H9 (cell line): ENCODE measurements at regions not wholly inside any gene's neighbourhood (a gene's known extent, or its start where the extent isn't known, plus 50 kb on each side); places are given as distances from the start of the nearest gene placed in this dataset.

Experiments used
- DNase-seq: peaks from one replicate; pipeline ENCODE4 v3.0.0-alpha.2; 2017
- H2AFZ ChIP-seq: one replicate; pipeline ENCODE4 v1.6.1; 2013; ENCODE audit warnings: mild to moderate bottlenecking, low read length, control low read depth, moderate library complexity
- H2AK5ac ChIP-seq: 2 replicates; pipeline ENCODE4 v1.6.1; 2013; ENCODE audit warnings: low read length, control low read depth, mixed read lengths; ENCODE audit not compliant: insufficient read length
- H2BK120ac ChIP-seq: one replicate; pipeline ENCODE4 v1.6.1; 2013; ENCODE audit warnings: low read depth, mild to moderate bottlenecking, low read length, control low read depth, inconsistent platforms; ENCODE audit not compliant: poor library complexity, severe bottlenecking
- H2BK12ac ChIP-seq: 2 replicates; pipeline ENCODE4 v1.6.1; 2013; ENCODE audit warnings: low read length, control low read depth, mixed read lengths, low read depth; ENCODE audit not compliant: insufficient read length
- H2BK15ac ChIP-seq: 2 replicates; pipeline ENCODE4 v1.6.1; 2013; ENCODE audit warnings: low read depth, low read length, control low read depth
- H2BK20ac ChIP-seq: one replicate; pipeline ENCODE4 v1.6.1; 2013; ENCODE audit warnings: low read depth, mild to moderate bottlenecking, low read length, control low read depth, inconsistent platforms; ENCODE audit not compliant: poor library complexity, severe bottlenecking
- H2BK5ac ChIP-seq: 2 replicates; pipeline ENCODE4 v1.6.1; 2013; ENCODE audit warnings: low read length, control low read depth, mixed read lengths; ENCODE audit not compliant: insufficient read length
- H3K14ac ChIP-seq: 2 replicates; pipeline ENCODE4 v1.6.1; 2013; ENCODE audit warnings: low read length, control low read depth; ENCODE audit not compliant: insufficient read depth
- H3K18ac ChIP-seq: 2 replicates; pipeline ENCODE4 v1.6.1; 2013; ENCODE audit warnings: low read depth, mild to moderate bottlenecking, mixed read lengths, low read length, control low read depth; ENCODE audit not compliant: insufficient read length
- H3K23ac ChIP-seq: 2 replicates; pipeline ENCODE4 v1.6.1; 2013; ENCODE audit warnings: low read length, control low read depth, mixed read lengths, low read depth; ENCODE audit not compliant: insufficient read length
- H3K23me2 ChIP-seq: 2 replicates; pipeline ENCODE4 v1.6.1; 2013; ENCODE audit warnings: low read depth, mild to moderate bottlenecking, mixed read lengths, low read length, control low read depth; ENCODE audit not compliant: insufficient read length, poor library complexity, severe bottlenecking
- H3K27ac ChIP-seq: 2 replicates; pipeline ENCODE4 v1.5.1; 2013; ENCODE audit warnings: low read length, control low read depth, mixed read lengths, low read depth; ENCODE audit not compliant: insufficient read length
- H3K27me3 ChIP-seq: 2 replicates; pipeline ENCODE4 v1.6.1; 2013; ENCODE audit warnings: low read length, control low read depth, inconsistent platforms; ENCODE audit not compliant: insufficient read depth
- H3K4ac ChIP-seq: 2 replicates; pipeline ENCODE4 v1.6.1; 2013; ENCODE audit warnings: low read depth, mild to moderate bottlenecking, control low read depth, inconsistent platforms, low read length, moderate library complexity
- H3K4me1 ChIP-seq: 2 replicates; pipeline ENCODE4 v1.6.1; 2013; ENCODE audit warnings: low read length, control low read depth, inconsistent platforms; ENCODE audit not compliant: insufficient read depth
- H3K4me2 ChIP-seq: 2 replicates; pipeline ENCODE4 v1.6.1; 2013; ENCODE audit warnings: low read length, control low read depth, mixed read lengths; ENCODE audit not compliant: insufficient read length, insufficient read depth
- H3K56ac ChIP-seq: 2 replicates; pipeline ENCODE4 v1.6.1; 2013; ENCODE audit warnings: low read depth, mild to moderate bottlenecking, mixed read lengths, low read length, control low read depth; ENCODE audit not compliant: insufficient read length
- H3K79me1 ChIP-seq: 2 replicates; pipeline ENCODE4 v1.6.1; 2013; ENCODE audit warnings: low read depth, mild to moderate bottlenecking, moderate library complexity, low read length, control low read depth, inconsistent platforms; ENCODE audit not compliant: insufficient read depth, poor library complexity, severe bottlenecking
- H3K79me2 ChIP-seq: 2 replicates; pipeline ENCODE4 v1.6.1; 2013; ENCODE audit warnings: low read length, control low read depth, inconsistent platforms; ENCODE audit not compliant: insufficient read depth
- H3K9ac ChIP-seq: 2 replicates; pipeline ENCODE4 v1.6.1; 2013; ENCODE audit warnings: low read length, control low read depth, mixed read lengths; ENCODE audit not compliant: insufficient read length; ENCODE audit errors: extremely low read depth
- H3K9me3 ChIP-seq: one replicate; pipeline ENCODE4 v1.6.1; 2013; ENCODE audit warnings: low read depth, low read length, inconsistent platforms; ENCODE audit not compliant: control insufficient read depth
- H3T11ph ChIP-seq: one replicate; pipeline ENCODE4 v1.6.1; 2013; ENCODE audit warnings: mild to moderate bottlenecking, low read length, control low read depth, inconsistent platforms
- H4K20me1 ChIP-seq: one replicate; pipeline ENCODE4 v1.6.1; 2013; ENCODE audit not compliant: control insufficient read depth, insufficient read length, insufficient read depth
- H4K5ac ChIP-seq: 2 replicates; pipeline ENCODE4 v1.6.1; 2013; ENCODE audit warnings: low read depth, mild to moderate bottlenecking, mixed read lengths, low read length, control low read depth; ENCODE audit not compliant: insufficient read length
- H4K8ac ChIP-seq: replicated peaks from 2 replicates; pipeline ENCODE4 v1.6.1; 2013; ENCODE audit warnings: low read length, control low read depth, mixed read lengths, low read depth; ENCODE audit not compliant: insufficient read length
- H4K91ac ChIP-seq: 2 replicates; pipeline ENCODE4 v1.6.1; 2013; ENCODE audit warnings: low read depth, mild to moderate bottlenecking, moderate library complexity, mixed read lengths, low read length, control low read depth; ENCODE audit not compliant: insufficient read length
- H3K27ac Mint-ChIP-seq, 3 experiments: 2 replicates in 2 of 3; 3 replicates in 1 of 3; pipeline ENCODE4 v1.8.0; 2020 to 2021; ENCODE audit warnings: mixed read lengths in 3 of 3, mild to moderate bottlenecking in 1 of 3, moderate library complexity in 1 of 3
- H3K27me3 Mint-ChIP-seq: 2 replicates; pipeline ENCODE4 v1.8.0; 2021; ENCODE audit warnings: low read depth, mild to moderate bottlenecking, moderate library complexity, mixed read lengths
- H3K36me3 Mint-ChIP-seq, 3 experiments: 2 replicates in 2 of 3; 3 replicates in 1 of 3; pipeline ENCODE4 v1.8.0; 2020 to 2021; ENCODE audit warnings: low read depth in 3 of 3, mixed read lengths in 3 of 3; ENCODE audit not compliant: insufficient read depth in 1 of 3
- H3K4me1 Mint-ChIP-seq, 2 experiments: 2 replicates each; pipeline ENCODE4 v1.8.0; 2020; ENCODE audit warnings: mixed read lengths in 2 of 2
- H3K4me3 Mint-ChIP-seq, 2 experiments: 2 replicates in 1 of 2; 3 replicates in 1 of 2; pipeline ENCODE4 v1.8.0; 2020 to 2021; ENCODE audit warnings: mild to moderate bottlenecking in 2 of 2, mixed read lengths in 2 of 2, moderate library complexity in 1 of 2
- H3K9me3 Mint-ChIP-seq, 2 experiments: 2 replicates in 1 of 2; 3 replicates in 1 of 2; pipeline ENCODE4 v1.8.0; 2020; ENCODE audit warnings: mild to moderate bottlenecking in 2 of 2, mixed read lengths in 2 of 2, moderate library complexity in 1 of 2
- CTCF ChIP-seq: fragments of 200-600 bp; sonication (generic); conservative IDR thresholded peaks from 3 replicates; pipeline ENCODE4 v1.8.0; 2021; ENCODE audit warnings: antibody characterized with exemption, mild to moderate bottlenecking
- WGBS: extraction: QIAGEN DNeasy Blood & Tissue Kit; methylation state at CpG from one replicate; pipeline ENCODE4 v1.1.7; 2013; ENCODE audit warnings: missing lambda C conversion rate, low lambda C conversion rate, mixed read lengths; ENCODE audit not compliant: insufficient read length; ENCODE audit errors: extremely low coverage; 5-methylcytosine and 5-hydroxymethylcytosine counted together

- H3K9me3 ChIP-seq = no peaks in the 10 kb centered on the region
- peaks cover 23 to 51% of the 10 kb centered on the region in 2 experiments for H3K4me1 Mint-ChIP-seq
- H3K23ac ChIP-seq = no peak overlapping the region
- H4K20me1 ChIP-seq = no peaks in the 10 kb centered on the region
- no peak overlapping the region for H2BK20ac ChIP-seq
- no peak overlapping the region for H3K4me2 ChIP-seq
- no peaks in the 10 kb centered on the region for H3K79me1 ChIP-seq
- no peak overlapping the region for H3K18ac ChIP-seq
- H3K4ac ChIP-seq = no peak overlapping the region
- no peak overlapping the region for H3K14ac ChIP-seq
- no peak overlapping the region for H2BK5ac ChIP-seq
- peaks cover 0 to 8% (median 0%) of the 10 kb centered on the region in 3 experiments; a peak in 2 of 7 replicates for H3K36me3 Mint-ChIP-seq
- H3K27ac ChIP-seq = no peak overlapping the region
- H2BK15ac ChIP-seq = no peak overlapping the region
- H3K23me2 ChIP-seq = no peaks in the 10 kb centered on the region
- no peak overlapping the region for H2AFZ ChIP-seq
- H2BK120ac ChIP-seq = no peak overlapping the region
- H3K79me2 ChIP-seq = no peaks in the 10 kb centered on the region
- H2BK12ac ChIP-seq = no peak overlapping the region
- DNase-seq = no peak
- no peak overlapping the region; a peak in 1 of 7 replicates for H3K27ac Mint-ChIP-seq
- H3K56ac ChIP-seq = no peak overlapping the region
- no peak overlapping the region for H3K9ac ChIP-seq
- H3T11ph ChIP-seq = no peak overlapping the region
- H4K5ac ChIP-seq = no peak overlapping the region
- H3K4me3 Mint-ChIP-seq = no peak overlapping the region
- no peak overlapping the region for H4K91ac ChIP-seq
- WGBS = no CpG with 5 or more reads among the region's 1 CpG
- peaks cover 4% of the 10 kb centered on the region in 2 experiments; a peak in 3 of 5 replicates for H3K9me3 Mint-ChIP-seq
- no peak for TF ChIP-seq CTCF
- H3K27me3 ChIP-seq = no peaks in the 10 kb centered on the region; the same call in 1 of the 2 replicates
- H4K8ac ChIP-seq = no peak overlapping the region
- no peak overlapping the region for H2AK5ac ChIP-seq
- H3K4me1 ChIP-seq = no peaks in the 10 kb centered on the region
- H3K27me3 Mint-ChIP-seq = peaks cover 53% of the 10 kb centered on the region
Measured at GRCh38 chr17:36840796-36841195, 96.5 kb upstream of the LHX1 start.
